IMR-90 (cell line): ENCODE measurements at regions not wholly inside any gene's neighbourhood (a gene's known extent, or its start where the extent isn't known, plus 50 kb on each side); places are given as distances from the start of the nearest gene placed in this dataset.

Source experiments
- ATAC-seq: fragments of 200-7000 bp; cut with Tn5 transposase; 2 replicates; pipeline ENCODE4 v1.9.1; 2020; ENCODE audit warnings: low read depth, mild to moderate bottlenecking, moderate library complexity
- BruUV-seq: library from RNA; stranded (reverse); fragments of 400-500 nt; replicated peaks from 2 replicates; lab custom pipeline; 2021; lab: Mats Ljungman, UMichigan
- CTCF ChIA-PET: fragments of 300-600 bp; formaldehyde crosslinking; extraction: SDS; loops from one replicate; lab custom pipeline; 2021; ENCODE audit warnings: antibody characterized with exemption; lab: Yijun Ruan, JAX
- POLR2A ChIA-PET: fragments of 300-600 bp; sonication (Branson Sonifier 250); formaldehyde crosslinking; loops from one replicate; lab custom pipeline; 2022; ENCODE audit warnings: antibody characterized with exemption; ENCODE audit not compliant: unreplicated experiment; lab: Charles Lee
- DNase-seq: peaks from one replicate; pipeline ENCODE4 v3.0.0; 2013
- H2AFZ ChIP-seq: replicated peaks from 2 replicates; pipeline ENCODE3; 2013; ENCODE audit warnings: low read length, mild to moderate bottlenecking; ENCODE audit not compliant: poor library complexity
- H2AK5ac ChIP-seq: 2 replicates; pipeline ENCODE4 v1.6.1; 2013; ENCODE audit warnings: low read depth, low read length, inconsistent platforms
- H2AK9ac ChIP-seq: replicated peaks from 2 replicates; pipeline ENCODE3; 2013; ENCODE audit warnings: mild to moderate bottlenecking, low read depth, low read length, moderate library complexity; ENCODE audit not compliant: poor library complexity
- H2BK120ac ChIP-seq: 2 replicates; pipeline ENCODE4 v1.6.1; 2013; ENCODE audit warnings: low read depth, low read length, inconsistent platforms
- H2BK15ac ChIP-seq: 3 replicates; pipeline ENCODE4 v1.6.1; 2013; ENCODE audit warnings: low read depth, low read length, inconsistent platforms
- H2BK20ac ChIP-seq: 2 replicates; pipeline ENCODE4 v1.6.1; 2013; ENCODE audit warnings: low read depth, mild to moderate bottlenecking, inconsistent platforms, low read length, moderate library complexity
- H2BK5ac ChIP-seq: 2 replicates; pipeline ENCODE4 v1.6.1; 2013; ENCODE audit warnings: mild to moderate bottlenecking, low read depth, low read length, inconsistent platforms; ENCODE audit not compliant: poor library complexity, severe bottlenecking
- H3K14ac ChIP-seq: replicated peaks from 2 replicates; pipeline ENCODE4 v1.6.1; 2013; ENCODE audit warnings: low read depth, low read length, inconsistent platforms
- H3K18ac ChIP-seq: 2 replicates; pipeline ENCODE4 v1.6.1; 2013; ENCODE audit warnings: low read depth, low read length, control low read depth
- H3K23ac ChIP-seq: 2 replicates; pipeline ENCODE4 v1.6.1; 2013; ENCODE audit warnings: low read depth, low read length, inconsistent platforms
- H3K27ac ChIP-seq: 2 replicates; pipeline ENCODE4 v1.5.1; 2013; ENCODE audit warnings: mild to moderate bottlenecking, control low read depth, low read length; ENCODE audit not compliant: insufficient read depth
- H3K27me3 ChIP-seq: 2 replicates; pipeline ENCODE4 v1.6.1; 2013; ENCODE audit warnings: low read length; ENCODE audit not compliant: control insufficient read depth, insufficient read depth
- H3K36me3 ChIP-seq: 2 replicates; pipeline ENCODE4 v1.6.1; 2013; ENCODE audit warnings: low read length, mixed read lengths; ENCODE audit not compliant: control insufficient read depth, insufficient read depth
- H3K4ac ChIP-seq: 2 replicates; pipeline ENCODE4 v1.6.1; 2013; ENCODE audit warnings: low read depth, low read length, inconsistent platforms
- H3K4me1 ChIP-seq: 2 replicates; pipeline ENCODE4 v1.6.1; 2013; ENCODE audit warnings: low read length, mixed read lengths; ENCODE audit not compliant: control insufficient read depth, insufficient read depth
- H3K4me2 ChIP-seq: 2 replicates; pipeline ENCODE4 v1.6.1; 2013; ENCODE audit warnings: low read depth, mild to moderate bottlenecking, control low read depth, low read length, moderate library complexity
- H3K4me3 ChIP-seq: 2 replicates; pipeline ENCODE4 v1.5.1; 2013; ENCODE audit warnings: low read depth, mild to moderate bottlenecking, control low read depth, low read length, moderate library complexity; ENCODE audit not compliant: insufficient read depth
- H3K56ac ChIP-seq: 2 replicates; pipeline ENCODE4 v1.6.1; 2013; ENCODE audit warnings: low read length, inconsistent platforms; ENCODE audit not compliant: insufficient read depth; ENCODE audit errors: extremely low read depth
- H3K79me1 ChIP-seq, 2 experiments: 2 replicates each; pipeline ENCODE4 v1.6.1; 2013; ENCODE audit warnings: low read length in 2 of 2, inconsistent platforms in 1 of 2, low read depth in 1 of 2
- H3K9ac ChIP-seq: 2 replicates; pipeline ENCODE4 v1.6.1; 2013; ENCODE audit warnings: low read depth, low read length, control low read depth
- H3K9me1 ChIP-seq: 2 replicates; pipeline ENCODE4 v1.6.1; 2013; ENCODE audit warnings: low read length, inconsistent platforms; ENCODE audit not compliant: insufficient read depth
- H3K9me3 ChIP-seq: 2 replicates; pipeline ENCODE4 v1.6.1; 2013; ENCODE audit warnings: low read length; ENCODE audit not compliant: control insufficient read depth, insufficient read depth
- H4K20me1 ChIP-seq: 2 replicates; pipeline ENCODE4 v1.6.1; 2013; ENCODE audit warnings: low read length, inconsistent platforms; ENCODE audit not compliant: insufficient read depth
- H4K5ac ChIP-seq: 2 replicates; pipeline ENCODE4 v1.6.1; 2013; ENCODE audit warnings: mild to moderate bottlenecking, low read depth, low read length, control low read depth
- H4K8ac ChIP-seq, 2 experiments: 2 replicates each; pipeline ENCODE4 v1.6.1; 2013; ENCODE audit warnings: low read depth in 2 of 2, low read length in 2 of 2, control low read depth in 1 of 2, inconsistent platforms in 1 of 2
- H4K91ac ChIP-seq: 2 replicates; pipeline ENCODE4 v1.6.1; 2013; ENCODE audit warnings: low read depth, low read length, inconsistent platforms; ENCODE audit not compliant: insufficient read depth
- CEBPB ChIP-seq: IDR thresholded peaks from 2 replicates; pipeline ENCODE4 v1.6.1; 2012; ENCODE audit warnings: low read depth, low read length, improper control_type of control experiment
- CHD1 ChIP-seq: IDR thresholded peaks from 2 replicates; pipeline ENCODE4 v1.6.1; 2012; ENCODE audit warnings: low read depth, low read length, improper control_type of control experiment
- FOS ChIP-seq: fragments of 150-350 bp; IDR thresholded peaks from 2 replicates; pipeline ENCODE4 v1.6.1; 2016; ENCODE audit warnings: low read depth, low read length
- MAFK ChIP-seq: IDR thresholded peaks from 2 replicates; pipeline ENCODE4 v1.6.1; 2012; ENCODE audit warnings: low read depth, low read length, improper control_type of control experiment
- MAZ ChIP-seq: IDR thresholded peaks from 2 replicates; pipeline ENCODE4 v1.6.1; 2012; ENCODE audit warnings: low read depth, mild to moderate bottlenecking, low read length, improper control_type of control experiment, moderate library complexity, borderline replicate concordance
- WGBS, 2 experiments: methylation state at CpG; one replicate each; pipeline versions ENCODE4 v1.1.5 to v1.1.7; 2013; ENCODE audit warnings: missing lambda C conversion rate in 2 of 2; ENCODE audit not compliant: insufficient read length in 1 of 2; ENCODE audit errors: extremely low coverage in 2 of 2; 5-methylcytosine and 5-hydroxymethylcytosine counted together
- dilution Hi-C: fragments of 300-500 bp; cut with HindIII; formaldehyde crosslinking; loops from one replicate; pipeline ENCODE4 v1.14.3; 2018; ENCODE audit warnings: low sequenced_read_pairs; ENCODE audit not compliant: unreplicated experiment
- in situ Hi-C: fragments of 300-500 bp; cut with MboI; formaldehyde crosslinking; loops from 3 replicates; pipeline ENCODE4 v1.14.3; 2019; ENCODE audit warnings: low sequenced_read_pairs, inconsistent platforms, mixed read lengths
- intact Hi-C: fragments of 100-400 bp; cut with micrococcal nuclease; formaldehyde crosslinking; loops from 2 replicates; pipeline ENCODE4 v1.10.0; 2022
- TF ChIP-seq, protein P1 (sequence below): conservative IDR thresholded peaks from 2 replicates; pipeline ENCODE4 v1.5.1; 2012; ENCODE audit warnings: mild to moderate bottlenecking, low read depth, low read length, improper control_type of control experiment
- TF ChIP-seq, protein P2 (sequence below): fragments of 150-350 bp; IDR thresholded peaks from 2 replicates; pipeline ENCODE4 v1.6.1; 2017; ENCODE audit warnings: mild to moderate bottlenecking, antibody characterized with exemption, low read length, low read depth

- Histone ChIP-seq H2BK5ac (no peak overlapping the region), H4K91ac (no peak overlapping the region), H3K14ac (no peak overlapping the region), H3K4me3 (no peak overlapping the region), H3K9me1 (no peaks in the 10 kb centered on the region), H3K27me3 (no peaks in the 10 kb centered on the region), H3K27ac (no peak overlapping the region), H4K8ac (no peak overlapping the region), H2AK9ac (no peak overlapping the region), H2AK5ac (no peak overlapping the region), H4K5ac (no peak overlapping the region), H3K23ac (no peak overlapping the region), H3K4ac (no peak overlapping the region), H2BK15ac (no peak overlapping the region), H3K9ac (no peak overlapping the region), H2AFZ (no peak overlapping the region), H2BK120ac (no peak overlapping the region), H4K20me1 (no peaks in the 10 kb centered on the region), H3K18ac (no peak overlapping the region), H3K4me2 (no peak overlapping the region), H2BK20ac (no peak overlapping the region), H3K9me3 (peaks cover under 1% of the 10 kb centered on the region; the same call in 1 of the 2 replicates), H3K79me1 (no peaks in the 10 kb centered on the region), H3K4me1 (no peaks in the 10 kb centered on the region), H3K56ac (no peak overlapping the region), H3K36me3 (no peaks in the 10 kb centered on the region)
- in situ Hi-C loops = no loop called here
- ChIA-PET CTCF (no interaction called here), POLR2A (no interaction called here)
- 0% methylated on average over 1 of the region's 5 CpGs; no CpG with 5 or more reads in 1 of the 2 experiments for WGBS, 2 experiments
- intact Hi-C loops = no loop called here
- dilution Hi-C loops = no loop called here
- ATAC-seq (no peak), DNase-seq (no peak)
- TF ChIP-seq FOS (no peak), CHD1 (no peak), MAFK (no peak), CEBPB (no peak), MAZ (no peak)
- TF ChIP-seq, protein P1, sequence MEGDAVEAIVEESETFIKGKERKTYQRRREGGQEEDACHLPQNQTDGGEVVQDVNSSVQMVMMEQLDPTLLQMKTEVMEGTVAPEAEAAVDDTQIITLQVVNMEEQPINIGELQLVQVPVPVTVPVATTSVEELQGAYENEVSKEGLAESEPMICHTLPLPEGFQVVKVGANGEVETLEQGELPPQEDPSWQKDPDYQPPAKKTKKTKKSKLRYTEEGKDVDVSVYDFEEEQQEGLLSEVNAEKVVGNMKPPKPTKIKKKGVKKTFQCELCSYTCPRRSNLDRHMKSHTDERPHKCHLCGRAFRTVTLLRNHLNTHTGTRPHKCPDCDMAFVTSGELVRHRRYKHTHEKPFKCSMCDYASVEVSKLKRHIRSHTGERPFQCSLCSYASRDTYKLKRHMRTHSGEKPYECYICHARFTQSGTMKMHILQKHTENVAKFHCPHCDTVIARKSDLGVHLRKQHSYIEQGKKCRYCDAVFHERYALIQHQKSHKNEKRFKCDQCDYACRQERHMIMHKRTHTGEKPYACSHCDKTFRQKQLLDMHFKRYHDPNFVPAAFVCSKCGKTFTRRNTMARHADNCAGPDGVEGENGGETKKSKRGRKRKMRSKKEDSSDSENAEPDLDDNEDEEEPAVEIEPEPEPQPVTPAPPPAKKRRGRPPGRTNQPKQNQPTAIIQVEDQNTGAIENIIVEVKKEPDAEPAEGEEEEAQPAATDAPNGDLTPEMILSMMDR = no peak
- TF ChIP-seq, protein P2, sequence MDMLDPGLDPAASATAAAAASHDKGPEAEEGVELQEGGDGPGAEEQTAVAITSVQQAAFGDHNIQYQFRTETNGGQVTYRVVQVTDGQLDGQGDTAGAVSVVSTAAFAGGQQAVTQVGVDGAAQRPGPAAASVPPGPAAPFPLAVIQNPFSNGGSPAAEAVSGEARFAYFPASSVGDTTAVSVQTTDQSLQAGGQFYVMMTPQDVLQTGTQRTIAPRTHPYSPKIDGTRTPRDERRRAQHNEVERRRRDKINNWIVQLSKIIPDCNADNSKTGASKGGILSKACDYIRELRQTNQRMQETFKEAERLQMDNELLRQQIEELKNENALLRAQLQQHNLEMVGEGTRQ = no peak
- no TSS peak for BruUV-seq
Observed at GRCh38 chr18:38706373-38706772, 1140.8 kb upstream of the CELF4 start.
